Panc1 (cell line): ENCODE measurements at regions not wholly inside any gene's neighbourhood (a gene's known extent, or its start where the extent isn't known, plus 50 kb on each side); places are given as distances from the start of the nearest gene placed in this dataset.

Experiments
- ATAC-seq: fragments of 200-7000 bp; cut with Tn5 transposase; 2 replicates; pipeline ENCODE4 v1.9.1; 2020; ENCODE audit warnings: mild to moderate bottlenecking, moderate library complexity
- BruUV-seq: library from RNA; stranded (reverse); fragments of 400-500 nt; replicated peaks from 2 replicates; lab custom pipeline; 2021; lab: Mats Ljungman, UMichigan
- CTCF ChIA-PET: fragments of 300-600 bp; sonication (Branson Sonifier 250); formaldehyde crosslinking; loops from one replicate; lab custom pipeline; 2022; ENCODE audit warnings: antibody characterized with exemption; lab: Charles Lee
- POLR2A ChIA-PET: fragments of 300-600 bp; sonication (Branson Sonifier 250); formaldehyde crosslinking; loops from one replicate; lab custom pipeline; 2022; ENCODE audit warnings: antibody characterized with exemption; lab: Charles Lee
- DNase-seq: peaks from one replicate; pipeline ENCODE4 v3.0.0-alpha.2; 2010; ENCODE audit warnings: low read depth, low spot score
- H3K27ac ChIP-seq: 2 replicates; pipeline ENCODE4 v1.5.1; 2011; ENCODE audit warnings: mild to moderate bottlenecking, low read length, inconsistent platforms
- H3K27me3 ChIP-seq: fragments of 200-500 bp; sonication (Bioruptor generic); 2 replicates; pipeline ENCODE4 v1.6.0; 2014; ENCODE audit warnings: low read length, inconsistent platforms; ENCODE audit not compliant: control insufficient read depth, insufficient read depth
- H3K36me3 ChIP-seq: fragments of 200-500 bp; sonication (Bioruptor generic); 2 replicates; pipeline ENCODE4 v1.5.1; 2014; ENCODE audit warnings: inconsistent platforms, mild to moderate bottlenecking, low read length, moderate library complexity; ENCODE audit not compliant: control insufficient read depth, insufficient read depth
- H3K4me1 ChIP-seq: 2 replicates; pipeline ENCODE4 v1.5.1; 2011; ENCODE audit warnings: inconsistent platforms, mild to moderate bottlenecking, low read length, moderate library complexity; ENCODE audit not compliant: control insufficient read depth, insufficient read depth
- H3K4me3 ChIP-seq, 2 experiments: 2 replicates each; pipeline ENCODE4 v1.5.1; 2011 to 2012; ENCODE audit warnings: low read depth in 2 of 2, low read length in 2 of 2, mild to moderate bottlenecking in 2 of 2, inconsistent platforms in 1 of 2, moderate library complexity in 1 of 2
- H3K9me3 ChIP-seq: fragments of 200-500 bp; sonication (Bioruptor generic); 2 replicates; pipeline ENCODE4 v1.5.1; 2014; ENCODE audit warnings: low read depth, mild to moderate bottlenecking, inconsistent platforms, low read length, moderate library complexity; ENCODE audit not compliant: control insufficient read depth, insufficient read depth
- CTCF ChIP-seq: fragments of 450-650 bp; IDR thresholded peaks from 2 replicates; pipeline ENCODE4 v1.5.1; 2017; ENCODE audit warnings: mild to moderate bottlenecking
- POLR2AphosphoS5 ChIP-seq: IDR thresholded peaks from 2 replicates; pipeline ENCODE4 v1.6.1; 2012; ENCODE audit warnings: mild to moderate bottlenecking, low read depth, low read length, moderate library complexity
- REST ChIP-seq, 2 experiments: IDR thresholded peaks; 2 replicates each; pipeline ENCODE4 v1.6.1; 2011 to 2012; ENCODE audit warnings: low read depth in 2 of 2, control low read depth in 1 of 2, low read length in 1 of 2, mild to moderate bottlenecking in 1 of 2, moderate library complexity in 1 of 2; ENCODE audit not compliant: insufficient read depth in 1 of 2
- SIN3A ChIP-seq: IDR thresholded peaks from 2 replicates; pipeline ENCODE4 v1.6.1; 2012; ENCODE audit warnings: low read depth, mild to moderate bottlenecking, low read length, moderate library complexity, borderline replicate concordance; ENCODE audit not compliant: insufficient read depth
- TCF7L2 ChIP-seq: IDR thresholded peaks from 2 replicates; pipeline ENCODE4 v1.6.1; 2011; ENCODE audit warnings: mild to moderate bottlenecking, low read depth, low read length, inconsistent platforms
- in situ Hi-C: cut with HindIII; loops from 2 replicates; pipeline ENCODE4 v1.10.0; 2016; ENCODE audit warnings: low sequenced_read_pairs, low pct_unique_long_range_greater_than_20kb
- intact Hi-C: fragments of 100-400 bp; cut with micrococcal nuclease; formaldehyde crosslinking; loops from one replicate; pipeline ENCODE4 v1.10.0; 2022; ENCODE audit not compliant: unreplicated experiment

- CTCF ChIA-PET, result no interaction called here
- TF ChIP-seq POLR2AphosphoS5 (no peak), REST (IDR thresholded peaks at IDR 0.05; ENCODE audit: insufficient read depth in 1 of 2, low read depth in 2 of 2, low read length in 1 of 2) (no peak), CTCF (no peak), SIN3A (no peak), TCF7L2 (no peak)
- no TSS peak for BruUV-seq
- no peaks in the 10 kb centered on the region for H3K4me1 ChIP-seq
- ATAC-seq (no peak), DNase-seq (no peak)
- H3K9me3 ChIP-seq, result no peaks in the 10 kb centered on the region
- no peaks in the 10 kb centered on the region for H3K27me3 ChIP-seq
- in situ Hi-C loops (no loop called here), intact Hi-C loops (no loop called here)
- POLR2A ChIA-PET, result no interaction called here
- no peaks in the 10 kb centered on the region for H3K36me3 ChIP-seq
- no peak overlapping the region for H3K27ac ChIP-seq
- H3K4me3 ChIP-seq, result no peak overlapping the region
Observed at GRCh38 chr13:103157016-103157415, 90.8 kb upstream of the SLC10A2 start.

GRCh38 chr13:103156346-103156998 lies 90.3 kb upstream of the SLC10A2 start:
- Histone ChIP-seq H3K27me3 (no peaks in the 10 kb centered on the region), H3K27ac (no peak overlapping the region), H3K4me3 (no peak overlapping the region), H3K36me3 (no peaks in the 10 kb centered on the region), H3K4me1 (no peaks in the 10 kb centered on the region), H3K9me3 (no peaks in the 10 kb centered on the region)
- BruUV-seq, result no TSS peak
- DNase-seq (no peak), ATAC-seq (no peak)
- TF ChIP-seq REST (IDR thresholded peaks at IDR 0.05; ENCODE audit: insufficient read depth in 1 of 2, low read depth in 2 of 2, low read length in 1 of 2), result no peak
- no peak for TF ChIP-seq TCF7L2
- no peak for TF ChIP-seq SIN3A
- TF ChIP-seq POLR2AphosphoS5, result no peak
- no peak for TF ChIP-seq CTCF
- CTCF ChIA-PET, result no interaction called here
- intact Hi-C loops, result no loop called here
- POLR2A ChIA-PET, result no interaction called here
- in situ Hi-C loops, result no loop called here
